ENCODE measurements at regions not wholly inside any gene's neighbourhood (a gene's known extent, or its start where the extent isn't known, plus 50 kb on each side); places are given as distances from the start of the nearest gene placed in this dataset.

GRCh38 chr10:44607116-44607515 lies 222.2 kb upstream of the CXCL12 start:
- no peaks in the 10 kb centered on the region for H3K27me3 ChIP-seq (ENCODE audit: control insufficient read depth in 2 of 2, insufficient read depth in 2 of 2, low read length in 2 of 2)
- no CpG with 5 or more reads among the region's 1 CpG for WGBS (ENCODE audit: insufficient coverage)
- no peaks in the 10 kb centered on the region for H3K4me1 ChIP-seq (ENCODE audit: control insufficient read depth in 1 of 2, insufficient read depth in 2 of 2, low read length in 2 of 2)
- intact Hi-C loops (cut with micrococcal nuclease): no loop called here
- H2AFZ ChIP-seq (ENCODE audit: insufficient read depth, low read depth, low read length, poor library complexity, severe bottlenecking): no peak overlapping the region
- H3K36me3 ChIP-seq (replicated peaks in 1 of 2; ENCODE audit: control insufficient read depth in 1 of 2, insufficient read depth in 2 of 2, low read length in 2 of 2): no peaks in the 10 kb centered on the region
- no peaks in the 10 kb centered on the region for H3K36me3 Mint-ChIP-seq
- no peaks in the 10 kb centered on the region for H3K4me1 Mint-ChIP-seq
- no peak for DNase-seq
- H3K9me3 Mint-ChIP-seq: peaks cover 0 to 6% (median 1%) of the 10 kb centered on the region in 7 donors
- no peak overlapping the region for H3K4me3 ChIP-seq (replicated peaks in 1 of 3; ENCODE audit: low read depth in 2 of 3, low read length in 3 of 3)
- H3K9me3 ChIP-seq (replicated peaks in 1 of 2; ENCODE audit: control insufficient read depth in 1 of 2, insufficient read depth in 1 of 2, low read length in 2 of 2): no peaks in the 10 kb centered on the region
- no peak overlapping the region for H3K4me2 ChIP-seq (replicated peaks; ENCODE audit: extremely low read depth, low read length, poor library complexity, severe bottlenecking)
- no peak overlapping the region for H3K27ac Mint-ChIP-seq
- no peak overlapping the region for H3K4me3 Mint-ChIP-seq
- TF ChIP-seq, protein P1, sequence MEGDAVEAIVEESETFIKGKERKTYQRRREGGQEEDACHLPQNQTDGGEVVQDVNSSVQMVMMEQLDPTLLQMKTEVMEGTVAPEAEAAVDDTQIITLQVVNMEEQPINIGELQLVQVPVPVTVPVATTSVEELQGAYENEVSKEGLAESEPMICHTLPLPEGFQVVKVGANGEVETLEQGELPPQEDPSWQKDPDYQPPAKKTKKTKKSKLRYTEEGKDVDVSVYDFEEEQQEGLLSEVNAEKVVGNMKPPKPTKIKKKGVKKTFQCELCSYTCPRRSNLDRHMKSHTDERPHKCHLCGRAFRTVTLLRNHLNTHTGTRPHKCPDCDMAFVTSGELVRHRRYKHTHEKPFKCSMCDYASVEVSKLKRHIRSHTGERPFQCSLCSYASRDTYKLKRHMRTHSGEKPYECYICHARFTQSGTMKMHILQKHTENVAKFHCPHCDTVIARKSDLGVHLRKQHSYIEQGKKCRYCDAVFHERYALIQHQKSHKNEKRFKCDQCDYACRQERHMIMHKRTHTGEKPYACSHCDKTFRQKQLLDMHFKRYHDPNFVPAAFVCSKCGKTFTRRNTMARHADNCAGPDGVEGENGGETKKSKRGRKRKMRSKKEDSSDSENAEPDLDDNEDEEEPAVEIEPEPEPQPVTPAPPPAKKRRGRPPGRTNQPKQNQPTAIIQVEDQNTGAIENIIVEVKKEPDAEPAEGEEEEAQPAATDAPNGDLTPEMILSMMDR (IDR thresholded peaks at IDR 0.05): no peak
- H3K27ac ChIP-seq (ENCODE audit: low read depth in 1 of 2, low read length in 2 of 2): no peak overlapping the region
- no peaks in the 10 kb centered on the region for H4K20me1 ChIP-seq (ENCODE audit: insufficient read depth, low read length)
- peaks cover 1 to 4% (median 2%) of the 10 kb centered on the region in 3 donors for H3K27me3 Mint-ChIP-seq (ENCODE audit: low read depth in 3 of 3)
- no peak overlapping the region for H3K9ac ChIP-seq (ENCODE audit: insufficient read depth, low read length, poor library complexity, severe bottlenecking)
- no peaks in the 10 kb centered on the region for H3K79me2 ChIP-seq (ENCODE audit: insufficient read depth, low read length)

- H3K27me3 Mint-ChIP-seq (ENCODE audit: low read depth in 3 of 3): peaks cover 2 to 4% (median 3%) of the 10 kb centered on the region in 3 donors
- H3K9ac ChIP-seq (ENCODE audit: insufficient read depth, low read length, poor library complexity, severe bottlenecking): no peak overlapping the region
- H3K4me3 ChIP-seq (replicated peaks in 1 of 3; ENCODE audit: low read depth in 2 of 3, low read length in 3 of 3): no peak overlapping the region
- TF ChIP-seq, protein P1 (IDR thresholded peaks at IDR 0.05): no peak
- H3K36me3 Mint-ChIP-seq: no peaks in the 10 kb centered on the region
- no peaks in the 10 kb centered on the region for H3K27me3 ChIP-seq (ENCODE audit: control insufficient read depth in 2 of 2, insufficient read depth in 2 of 2, low read length in 2 of 2)
- H4K20me1 ChIP-seq (ENCODE audit: insufficient read depth, low read length): no peaks in the 10 kb centered on the region
- no peaks in the 10 kb centered on the region for H3K9me3 ChIP-seq (replicated peaks in 1 of 2; ENCODE audit: control insufficient read depth in 1 of 2, insufficient read depth in 1 of 2, low read length in 2 of 2)
- H3K4me2 ChIP-seq (replicated peaks; ENCODE audit: extremely low read depth, low read length, poor library complexity, severe bottlenecking): no peak overlapping the region
- no peaks in the 10 kb centered on the region for H3K36me3 ChIP-seq (replicated peaks in 1 of 2; ENCODE audit: control insufficient read depth in 1 of 2, insufficient read depth in 2 of 2, low read length in 2 of 2)
- H3K4me1 Mint-ChIP-seq: no peaks in the 10 kb centered on the region
- H3K9me3 Mint-ChIP-seq: peaks cover 0 to 4% (median 2%) of the 10 kb centered on the region in 7 donors
- H3K4me3 Mint-ChIP-seq: no peak overlapping the region
- no peak for DNase-seq
- no CpG with 5 or more reads among the region's 3 CpGs for WGBS (ENCODE audit: insufficient coverage)
- H3K27ac ChIP-seq (ENCODE audit: low read depth in 1 of 2, low read length in 2 of 2): no peak overlapping the region
- intact Hi-C loops (cut with micrococcal nuclease): no loop called here
- no peak overlapping the region for H3K27ac Mint-ChIP-seq
- H2AFZ ChIP-seq (ENCODE audit: insufficient read depth, low read depth, low read length, poor library complexity, severe bottlenecking): no peak overlapping the region
- no peaks in the 10 kb centered on the region for H3K4me1 ChIP-seq (ENCODE audit: control insufficient read depth in 1 of 2, insufficient read depth in 2 of 2, low read length in 2 of 2)
- no peaks in the 10 kb centered on the region for H3K79me2 ChIP-seq (ENCODE audit: insufficient read depth, low read length)
Observed at GRCh38 chr10:44618910-44619309, 234.0 kb upstream of the CXCL12 start.

Measured in CD14-positive monocyte (primary cell).